ENCODE measurements at regions not wholly inside any gene's neighbourhood (a gene's known extent, or its start where the extent isn't known, plus 50 kb on each side); places are given as distances from the start of the nearest gene placed in this dataset.

DNA sequence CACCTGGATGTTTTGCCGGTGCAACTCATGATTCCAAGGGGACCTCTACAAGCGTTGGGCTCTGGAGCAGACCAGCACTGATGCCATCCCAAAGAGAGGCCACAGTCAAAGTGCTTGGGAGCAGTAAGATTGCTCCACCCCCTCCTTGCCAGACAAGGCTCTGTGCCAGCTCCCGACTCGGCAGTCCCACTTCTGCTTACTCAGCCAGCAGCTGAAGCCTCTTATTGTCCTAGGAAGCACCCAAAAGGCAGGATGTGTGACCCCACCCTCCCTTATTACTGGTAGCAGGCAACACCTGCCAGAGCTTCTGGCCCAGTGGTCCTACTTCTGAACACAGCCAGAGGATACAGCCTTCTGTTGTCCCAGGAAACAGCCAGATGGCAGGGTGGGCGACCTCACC, 614.2 kb downstream of the TENT5A start:
- TF ChIP-seq, protein P1, sequence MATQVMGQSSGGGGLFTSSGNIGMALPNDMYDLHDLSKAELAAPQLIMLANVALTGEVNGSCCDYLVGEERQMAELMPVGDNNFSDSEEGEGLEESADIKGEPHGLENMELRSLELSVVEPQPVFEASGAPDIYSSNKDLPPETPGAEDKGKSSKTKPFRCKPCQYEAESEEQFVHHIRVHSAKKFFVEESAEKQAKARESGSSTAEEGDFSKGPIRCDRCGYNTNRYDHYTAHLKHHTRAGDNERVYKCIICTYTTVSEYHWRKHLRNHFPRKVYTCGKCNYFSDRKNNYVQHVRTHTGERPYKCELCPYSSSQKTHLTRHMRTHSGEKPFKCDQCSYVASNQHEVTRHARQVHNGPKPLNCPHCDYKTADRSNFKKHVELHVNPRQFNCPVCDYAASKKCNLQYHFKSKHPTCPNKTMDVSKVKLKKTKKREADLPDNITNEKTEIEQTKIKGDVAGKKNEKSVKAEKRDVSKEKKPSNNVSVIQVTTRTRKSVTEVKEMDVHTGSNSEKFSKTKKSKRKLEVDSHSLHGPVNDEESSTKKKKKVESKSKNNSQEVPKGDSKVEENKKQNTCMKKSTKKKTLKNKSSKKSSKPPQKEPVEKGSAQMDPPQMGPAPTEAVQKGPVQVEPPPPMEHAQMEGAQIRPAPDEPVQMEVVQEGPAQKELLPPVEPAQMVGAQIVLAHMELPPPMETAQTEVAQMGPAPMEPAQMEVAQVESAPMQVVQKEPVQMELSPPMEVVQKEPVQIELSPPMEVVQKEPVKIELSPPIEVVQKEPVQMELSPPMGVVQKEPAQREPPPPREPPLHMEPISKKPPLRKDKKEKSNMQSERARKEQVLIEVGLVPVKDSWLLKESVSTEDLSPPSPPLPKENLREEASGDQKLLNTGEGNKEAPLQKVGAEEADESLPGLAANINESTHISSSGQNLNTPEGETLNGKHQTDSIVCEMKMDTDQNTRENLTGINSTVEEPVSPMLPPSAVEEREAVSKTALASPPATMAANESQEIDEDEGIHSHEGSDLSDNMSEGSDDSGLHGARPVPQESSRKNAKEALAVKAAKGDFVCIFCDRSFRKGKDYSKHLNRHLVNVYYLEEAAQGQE (IDR thresholded peaks at IDR 0.05; ENCODE audit: insufficient read depth in 1 of 2, low read depth in 2 of 2, low read length in 2 of 2): no peak
- TF ChIP-seq TAF1 (IDR thresholded peaks at IDR 0.05; ENCODE audit: borderline replicate concordance, insufficient read depth, low read length) (no peak), POLR2AphosphoS5 (IDR thresholded peaks at IDR 0.05; ENCODE audit: low read depth, low read length) (no peak), FOXP2 (optimal IDR thresholded peaks at IDR 0.05; ENCODE audit: borderline replicate concordance, extremely low read depth, extremely low read length, insufficient read depth) (no peak), SIN3A (IDR thresholded peaks at IDR 0.05; ENCODE audit: borderline replicate concordance, insufficient read depth, low read length) (no peak)

DNA sequence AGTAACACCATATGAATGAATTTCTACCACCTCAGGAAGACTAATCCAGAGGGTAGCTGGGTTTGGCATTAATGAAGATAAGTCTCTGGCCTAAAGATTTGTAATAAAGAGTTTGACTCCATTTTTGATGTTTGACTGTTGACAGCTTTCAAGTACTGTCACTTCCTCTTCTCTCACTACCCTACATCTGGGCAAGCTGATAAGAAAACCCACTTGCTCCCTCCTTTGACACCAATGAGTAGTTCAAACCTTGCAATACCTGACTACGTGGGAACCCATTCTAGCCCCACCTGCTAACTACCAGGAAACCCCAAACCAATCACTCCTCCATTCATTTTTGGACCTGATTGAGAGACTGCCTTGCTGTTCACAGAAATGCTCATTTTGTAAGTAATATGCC, 621.5 kb downstream of the TENT5A start:
- TF ChIP-seq, protein P1 (IDR thresholded peaks at IDR 0.05; ENCODE audit: insufficient read depth in 1 of 2, low read depth in 2 of 2, low read length in 2 of 2): no peak
- TF ChIP-seq POLR2AphosphoS5 (IDR thresholded peaks at IDR 0.05; ENCODE audit: low read depth, low read length): no peak
- no peak for TF ChIP-seq TAF1 (IDR thresholded peaks at IDR 0.05; ENCODE audit: borderline replicate concordance, insufficient read depth, low read length)
- TF ChIP-seq FOXP2 (optimal IDR thresholded peaks at IDR 0.05; ENCODE audit: borderline replicate concordance, extremely low read depth, extremely low read length, insufficient read depth): no peak
- no peak for TF ChIP-seq SIN3A (IDR thresholded peaks at IDR 0.05; ENCODE audit: borderline replicate concordance, insufficient read depth, low read length)

DNA sequence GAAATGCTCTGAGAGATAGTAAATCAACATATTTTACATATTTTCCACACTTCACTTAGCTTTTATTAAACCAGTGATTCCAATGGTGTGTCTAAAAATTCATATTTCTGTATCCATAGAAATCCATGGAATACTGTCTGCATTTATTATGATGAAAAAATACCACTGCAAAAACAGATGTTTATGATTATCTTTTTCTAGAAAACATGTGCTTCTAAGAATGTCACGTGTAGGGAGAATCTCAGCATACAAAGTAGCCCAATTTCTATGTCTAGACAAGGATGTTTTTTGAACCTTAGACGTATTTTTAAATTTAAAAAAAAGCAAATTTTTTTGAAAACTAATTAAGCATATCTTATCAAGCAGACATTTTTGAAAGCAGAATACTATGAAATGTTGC, 622.4 kb downstream of the TENT5A start:
- TF ChIP-seq TAF1 (IDR thresholded peaks at IDR 0.05; ENCODE audit: borderline replicate concordance, insufficient read depth, low read length) (no peak), POLR2AphosphoS5 (IDR thresholded peaks at IDR 0.05; ENCODE audit: low read depth, low read length) (no peak), FOXP2 (optimal IDR thresholded peaks at IDR 0.05; ENCODE audit: borderline replicate concordance, extremely low read depth, extremely low read length, insufficient read depth) (no peak), SIN3A (IDR thresholded peaks at IDR 0.05; ENCODE audit: borderline replicate concordance, insufficient read depth, low read length) (no peak)
- TF ChIP-seq, protein P1 (IDR thresholded peaks at IDR 0.05; ENCODE audit: insufficient read depth in 1 of 2, low read depth in 2 of 2, low read length in 2 of 2): no peak

DNA sequence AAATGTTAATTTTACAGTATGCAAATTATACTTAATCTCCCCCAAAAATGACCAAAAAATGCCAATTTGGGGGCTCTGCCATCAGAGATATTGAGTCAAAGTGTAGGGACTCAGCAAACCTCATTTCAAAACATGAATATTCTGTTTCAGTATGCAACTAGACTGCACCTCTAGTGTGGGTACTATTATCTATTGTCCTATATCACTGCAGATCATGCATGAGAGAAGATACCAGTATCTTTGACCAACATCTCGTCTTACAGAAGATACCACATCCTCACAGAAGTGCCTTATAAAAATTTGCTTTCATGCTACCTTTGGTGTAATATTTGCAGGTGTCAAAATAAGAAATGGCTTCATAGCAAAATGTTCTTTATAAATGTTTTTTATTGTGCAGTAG, 623.8 kb downstream of the TENT5A start:
- TF ChIP-seq FOXP2 (optimal IDR thresholded peaks at IDR 0.05; ENCODE audit: borderline replicate concordance, extremely low read depth, extremely low read length, insufficient read depth): no peak
- TF ChIP-seq, protein P1 (IDR thresholded peaks at IDR 0.05; ENCODE audit: insufficient read depth in 1 of 2, low read depth in 2 of 2, low read length in 2 of 2): no peak

DNA sequence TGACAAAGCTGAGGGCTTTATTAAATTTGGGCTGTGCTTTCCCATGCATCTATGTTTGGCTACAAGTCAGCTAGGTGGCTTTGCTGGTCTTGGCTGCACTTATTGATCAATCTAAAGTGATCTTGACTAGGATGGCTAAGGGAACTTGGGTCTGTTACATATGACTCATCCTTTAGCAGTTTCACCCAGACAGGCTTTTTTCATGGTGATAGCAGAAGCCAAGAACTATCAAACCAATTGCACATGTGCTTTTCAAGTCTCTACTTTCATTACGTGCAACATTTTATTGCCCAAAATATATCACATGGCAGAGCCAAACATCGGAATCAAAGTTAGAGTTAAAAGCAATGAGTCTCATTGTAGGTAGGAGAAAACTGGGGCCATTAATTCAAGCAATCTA, 626.3 kb downstream of the TENT5A start:
- no peak for TF ChIP-seq FOXP2 (optimal IDR thresholded peaks at IDR 0.05; ENCODE audit: borderline replicate concordance, extremely low read depth, extremely low read length, insufficient read depth)

All from PFSK-1 (cell line).